ENCODE measurements at regions not wholly inside any gene's neighbourhood (a gene's known extent, or its start where the extent isn't known, plus 50 kb on each side); places are given as distances from the start of the nearest gene placed in this dataset.

- TF ChIP-seq POLR2A (IDR thresholded peaks at IDR 0.05) = no peak
- TF ChIP-seq, protein P1, sequence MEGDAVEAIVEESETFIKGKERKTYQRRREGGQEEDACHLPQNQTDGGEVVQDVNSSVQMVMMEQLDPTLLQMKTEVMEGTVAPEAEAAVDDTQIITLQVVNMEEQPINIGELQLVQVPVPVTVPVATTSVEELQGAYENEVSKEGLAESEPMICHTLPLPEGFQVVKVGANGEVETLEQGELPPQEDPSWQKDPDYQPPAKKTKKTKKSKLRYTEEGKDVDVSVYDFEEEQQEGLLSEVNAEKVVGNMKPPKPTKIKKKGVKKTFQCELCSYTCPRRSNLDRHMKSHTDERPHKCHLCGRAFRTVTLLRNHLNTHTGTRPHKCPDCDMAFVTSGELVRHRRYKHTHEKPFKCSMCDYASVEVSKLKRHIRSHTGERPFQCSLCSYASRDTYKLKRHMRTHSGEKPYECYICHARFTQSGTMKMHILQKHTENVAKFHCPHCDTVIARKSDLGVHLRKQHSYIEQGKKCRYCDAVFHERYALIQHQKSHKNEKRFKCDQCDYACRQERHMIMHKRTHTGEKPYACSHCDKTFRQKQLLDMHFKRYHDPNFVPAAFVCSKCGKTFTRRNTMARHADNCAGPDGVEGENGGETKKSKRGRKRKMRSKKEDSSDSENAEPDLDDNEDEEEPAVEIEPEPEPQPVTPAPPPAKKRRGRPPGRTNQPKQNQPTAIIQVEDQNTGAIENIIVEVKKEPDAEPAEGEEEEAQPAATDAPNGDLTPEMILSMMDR (IDR thresholded peaks at IDR 0.05) = no peak
Measured at GRCh38 chr10:90407131-90407530, 450.7 kb downstream of the HTR7 start.
